Astrocyte of the cerebellum (primary cell): ENCODE measurements at regions not wholly inside any gene's neighbourhood (a gene's known extent, or its start where the extent isn't known, plus 50 kb on each side); places are given as distances from the start of the nearest gene placed in this dataset.

Experiments
- DNase-seq: peaks from one replicate; pipeline ENCODE4 v3.0.0-alpha.2; 2011; ENCODE audit warnings: low read depth
- H3K4me3 ChIP-seq: 2 replicates; pipeline ENCODE4 v1.5.1; 2011; ENCODE audit warnings: mild to moderate bottlenecking, low read depth, low read length, moderate library complexity
- CTCF ChIP-seq: IDR thresholded peaks from 2 replicates; pipeline ENCODE4 v1.5.1; 2012; ENCODE audit warnings: low read length, low read depth, moderate library complexity, mild to moderate bottlenecking; ENCODE audit errors: missing control alignments
- in situ Hi-C: cut with HindIII; loops from 2 replicates; pipeline ENCODE4 v1.10.0; 2017; ENCODE audit warnings: low sequenced_read_pairs

DNA sequence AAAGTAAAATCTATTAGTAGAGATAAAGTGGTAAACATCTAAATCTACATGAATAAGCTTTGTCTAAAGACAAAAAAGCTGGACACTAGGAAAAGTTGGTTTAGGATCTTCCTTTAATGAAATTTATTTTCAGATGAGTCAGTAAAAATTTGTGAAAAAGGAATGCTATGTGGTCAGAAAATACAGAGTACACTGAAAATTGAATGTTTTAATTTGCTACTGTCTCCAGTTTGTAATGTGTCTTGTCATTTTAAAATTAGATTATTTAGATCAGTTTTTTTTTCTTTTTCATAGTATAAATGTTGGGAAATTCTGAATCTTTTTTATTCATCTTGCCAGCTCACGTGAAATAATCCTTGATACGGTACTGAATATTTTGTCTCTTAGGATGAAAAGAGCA is 56.9 kb downstream of the SLITRK6 start:
- no peak for DNase-seq
- no peak for TF ChIP-seq CTCF
- no peak overlapping the region for H3K4me3 ChIP-seq
- in situ Hi-C loops = no loop called here

DNA sequence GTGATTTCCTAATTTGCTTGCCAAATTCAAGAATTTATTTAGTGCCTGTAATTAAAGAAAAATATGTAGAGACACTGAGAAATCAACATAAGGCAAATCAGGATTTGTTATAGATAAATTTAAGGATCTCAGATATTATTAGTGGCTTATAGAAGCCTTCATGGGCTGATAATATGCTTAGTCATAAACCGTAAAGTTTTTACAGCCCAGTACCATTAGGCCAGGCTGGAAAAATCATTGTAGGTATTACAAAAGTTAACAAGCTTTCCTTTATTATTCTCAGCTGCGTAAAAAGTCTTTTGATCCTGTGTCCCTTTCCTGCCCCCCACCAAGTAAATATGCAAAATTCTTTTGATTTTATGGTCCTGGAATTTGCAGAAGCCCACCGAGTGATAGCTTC is 58.2 kb downstream of the SLITRK6 start:
- no peak for DNase-seq
- no peak overlapping the region for H3K4me3 ChIP-seq
- in situ Hi-C loops = no loop called here
- no peak for TF ChIP-seq CTCF

GRCh38 chr13:85738696-85739320 is 60.4 kb downstream of the SLITRK6 start:
- no peak overlapping the region for H3K4me3 ChIP-seq
- no peak for DNase-seq
- no peak for TF ChIP-seq CTCF
- in situ Hi-C loops = no loop called here

GRCh38 chr13:85737952-85738351 is 61.3 kb downstream of the SLITRK6 start:
- no peak for DNase-seq
- in situ Hi-C loops = no loop called here
- TF ChIP-seq CTCF = no peak
- no peak overlapping the region for H3K4me3 ChIP-seq

- in situ Hi-C loops = no loop called here
- TF ChIP-seq CTCF = no peak
- DNase-seq = no peak
- H3K4me3 ChIP-seq = no peak overlapping the region
These were observed 69.9 kb downstream of the SLITRK6 start for GRCh38 chr13:85729296-85729695.

DNA sequence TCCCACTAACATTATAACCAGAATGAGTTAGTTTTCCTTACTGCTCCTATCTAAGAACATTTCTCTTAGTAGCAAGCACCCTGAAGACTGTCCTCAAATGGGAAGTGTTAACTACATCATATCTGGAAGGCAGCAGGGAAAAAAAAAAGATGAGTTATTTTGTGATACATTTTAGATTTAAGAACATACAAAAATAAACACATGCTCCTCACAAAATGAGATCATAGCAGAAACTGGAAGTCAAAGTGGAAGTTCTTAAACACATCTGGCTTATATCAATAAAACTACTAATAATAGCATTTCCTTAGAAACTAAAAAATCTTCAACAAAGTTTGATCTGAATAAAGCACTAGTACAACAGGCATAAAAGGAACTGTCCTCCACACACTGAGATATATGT is 70.4 kb downstream of the SLITRK6 start:
- no peak for TF ChIP-seq CTCF
- in situ Hi-C loops = no loop called here
- DNase-seq = no peak
- no peak overlapping the region for H3K4me3 ChIP-seq
